ENCODE measurements at regions not wholly inside any gene's neighbourhood (a gene's known extent, or its start where the extent isn't known, plus 50 kb on each side); places are given as distances from the start of the nearest gene placed in this dataset.

DNA sequence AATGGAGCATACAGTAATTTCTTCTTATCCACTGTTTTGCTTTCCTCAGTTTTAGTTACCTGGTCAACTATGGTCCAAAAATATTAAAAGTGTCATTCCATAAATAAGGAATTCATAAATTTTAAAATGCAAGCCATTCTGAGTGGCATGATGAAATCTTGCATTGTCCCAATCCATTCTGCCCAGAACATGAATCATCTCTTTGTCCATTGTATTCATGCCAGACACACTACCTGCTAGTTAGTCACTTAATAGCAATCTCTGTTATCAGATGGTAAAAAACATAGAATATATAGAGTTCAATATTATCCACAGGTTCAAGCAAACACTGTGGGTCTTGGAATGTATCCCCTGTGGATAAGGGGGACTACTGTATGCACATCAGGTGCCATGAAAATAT lies 872.2 kb upstream of the NXPH2 start:
- Histone ChIP-seq H3K4me3 (ENCODE audit: low read depth, low read length) (no peak overlapping the region), H3K4me1 (ENCODE audit: insufficient read depth) (no peaks in the 10 kb centered on the region), H3K27ac (ENCODE audit: low read depth) (no peak overlapping the region), H3K36me3 (ENCODE audit: insufficient read depth) (no peaks in the 10 kb centered on the region)
- DNase-seq (ENCODE audit: extremely low spot score): no peak

GRCh38 chr2:139645617-139646016 lies 865.4 kb upstream of the NXPH2 start:
- no peaks in the 10 kb centered on the region for H3K4me1 ChIP-seq (ENCODE audit: insufficient read depth)
- H3K27ac ChIP-seq (ENCODE audit: low read depth): no peak overlapping the region
- no peaks in the 10 kb centered on the region for H3K36me3 ChIP-seq (ENCODE audit: insufficient read depth)
- no peak overlapping the region for H3K4me3 ChIP-seq (ENCODE audit: low read depth, low read length)
- no peak for DNase-seq (ENCODE audit: extremely low spot score)

DNA sequence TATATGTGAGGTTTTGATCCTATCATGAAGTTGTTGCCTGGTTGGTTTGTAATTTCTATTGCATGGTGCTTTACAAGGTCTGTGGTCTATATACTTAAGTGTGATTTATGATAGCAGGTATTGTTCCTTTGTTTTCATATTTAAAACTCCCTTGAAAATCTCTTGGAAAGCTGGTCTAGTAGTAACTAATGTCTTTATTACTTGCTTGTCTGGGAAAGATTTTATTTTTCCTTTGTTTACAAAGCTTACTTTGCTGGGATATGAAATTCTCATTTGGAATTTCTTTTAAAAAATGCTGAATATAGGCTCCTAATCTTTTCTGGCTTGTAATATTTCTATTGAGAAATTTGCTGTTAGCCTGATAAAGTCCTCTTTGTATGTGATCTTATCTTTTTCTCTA lies 862.9 kb upstream of the NXPH2 start:
- H3K4me3 ChIP-seq (ENCODE audit: low read depth, low read length): no peak overlapping the region
- no peak for DNase-seq (ENCODE audit: extremely low spot score)

DNA sequence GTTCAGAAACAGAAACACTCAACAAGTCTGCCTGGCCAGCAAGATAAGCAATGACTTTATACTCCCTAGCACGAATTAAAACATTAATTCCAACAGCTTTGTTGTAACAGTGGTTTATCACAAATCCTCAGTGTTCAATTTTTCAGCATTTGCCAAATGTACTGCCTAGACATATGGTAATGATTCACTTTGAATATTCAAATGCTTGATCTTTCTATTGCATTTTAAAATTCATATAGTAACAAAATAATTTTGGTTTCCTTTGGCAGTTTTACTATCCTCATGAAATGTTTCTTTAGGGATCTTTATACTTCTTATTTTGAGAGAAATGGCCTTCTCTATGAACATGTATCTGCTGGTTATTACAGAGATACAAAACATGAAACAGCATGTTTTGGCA lies 851.8 kb upstream of the NXPH2 start:
- Histone ChIP-seq H3K27ac (ENCODE audit: low read depth) (no peak overlapping the region), H3K4me3 (ENCODE audit: low read depth, low read length) (no peak overlapping the region), H3K36me3 (ENCODE audit: insufficient read depth) (no peaks in the 10 kb centered on the region), H3K4me1 (ENCODE audit: insufficient read depth) (no peaks in the 10 kb centered on the region)
- peak; percentile 10 for DNase-seq (ENCODE audit: extremely low spot score)
- 21% methylated on average over 1 of the region's 1 CpG for WGBS

More for the DNA sequence above, 862.9 kb upstream of the NXPH2 start:
- H3K27ac ChIP-seq (ENCODE audit: low read depth): no peak overlapping the region
- no peaks in the 10 kb centered on the region for H3K36me3 ChIP-seq (ENCODE audit: insufficient read depth)
- no peaks in the 10 kb centered on the region for H3K4me1 ChIP-seq (ENCODE audit: insufficient read depth)

DNA sequence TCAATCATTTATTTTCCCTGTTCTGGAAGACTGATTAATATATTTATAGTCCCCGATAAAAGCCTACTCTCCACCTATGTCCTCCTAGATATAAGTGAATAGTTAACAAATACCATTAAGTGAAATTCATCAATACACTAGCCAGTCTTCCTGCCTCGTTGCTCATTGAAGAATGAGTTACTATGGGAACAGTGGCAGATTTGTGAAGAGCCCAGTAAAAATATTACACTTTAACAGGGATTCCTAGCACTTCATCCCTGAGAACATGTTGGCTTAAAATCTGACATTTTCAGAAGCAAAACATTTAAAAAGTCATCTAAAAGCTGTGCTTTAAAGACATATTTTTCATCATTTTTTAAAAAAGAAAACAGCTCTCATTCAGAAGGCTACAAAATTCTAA lies 848.7 kb upstream of the NXPH2 start:
- no peaks in the 10 kb centered on the region for H3K36me3 ChIP-seq (ENCODE audit: insufficient read depth)
- H3K4me3 ChIP-seq (ENCODE audit: low read depth, low read length): no peak overlapping the region
- no peaks in the 10 kb centered on the region for H3K4me1 ChIP-seq (ENCODE audit: insufficient read depth)
- no peak for DNase-seq (ENCODE audit: extremely low spot score)
- WGBS: 53% methylated on average over 2 of the region's 2 CpGs
- H3K27ac ChIP-seq (ENCODE audit: low read depth): no peak overlapping the region

GRCh38 chr2:139626128-139626527 lies 845.9 kb upstream of the NXPH2 start:
- Histone ChIP-seq H3K4me1 (ENCODE audit: insufficient read depth) (no peaks in the 10 kb centered on the region), H3K27ac (ENCODE audit: low read depth) (no peak overlapping the region), H3K4me3 (ENCODE audit: low read depth, low read length) (no peak overlapping the region), H3K36me3 (ENCODE audit: insufficient read depth) (no peaks in the 10 kb centered on the region)
- no peak for DNase-seq (ENCODE audit: extremely low spot score)
- 92% methylated on average over 3 of the region's 3 CpGs for WGBS

- no peak overlapping the region for H3K4me3 ChIP-seq (ENCODE audit: low read depth, low read length)
- no peaks in the 10 kb centered on the region for H3K36me3 ChIP-seq (ENCODE audit: insufficient read depth)
- no peak overlapping the region for H3K27ac ChIP-seq (ENCODE audit: low read depth)
- DNase-seq (ENCODE audit: extremely low spot score): no peak
- no peaks in the 10 kb centered on the region for H3K4me1 ChIP-seq (ENCODE audit: insufficient read depth)
- WGBS: 74% methylated on average over 1 of the region's 1 CpG
Observed at GRCh38 chr2:139622691-139623090, 842.5 kb upstream of the NXPH2 start.

GRCh38 chr2:139617747-139618146 lies 837.6 kb upstream of the NXPH2 start:
- Histone ChIP-seq H3K27ac (ENCODE audit: low read depth) (no peak overlapping the region), H3K4me3 (ENCODE audit: low read depth, low read length) (no peak overlapping the region), H3K36me3 (ENCODE audit: insufficient read depth) (no peaks in the 10 kb centered on the region), H3K4me1 (ENCODE audit: insufficient read depth) (no peaks in the 10 kb centered on the region)
- DNase-seq (ENCODE audit: extremely low spot score): no peak

DNA sequence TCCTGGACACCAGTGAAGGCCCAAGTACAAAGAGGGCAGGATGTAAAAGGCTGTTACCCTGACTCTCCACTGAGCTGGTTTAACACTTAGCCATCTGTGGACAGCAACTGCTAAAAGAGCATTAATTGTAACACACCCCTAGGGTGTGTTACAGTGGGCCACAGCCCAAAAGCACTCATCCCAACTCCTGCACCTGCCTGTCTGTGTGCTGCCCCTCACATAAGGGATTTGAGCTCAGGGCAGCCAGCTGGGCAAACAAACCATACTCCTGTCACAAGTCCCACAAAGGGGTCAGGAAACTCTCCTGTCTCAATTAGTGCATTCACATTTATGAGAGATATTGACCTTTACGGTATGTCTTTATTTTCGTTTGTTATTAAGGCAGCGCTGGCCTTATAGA lies 833.1 kb upstream of the NXPH2 start:
- WGBS: 93% methylated on average over 3 of the region's 3 CpGs
- no peak overlapping the region for H3K27ac ChIP-seq (ENCODE audit: low read depth)
- H3K4me3 ChIP-seq (ENCODE audit: low read depth, low read length): no peak overlapping the region
- no peaks in the 10 kb centered on the region for H3K36me3 ChIP-seq (ENCODE audit: insufficient read depth)
- no peaks in the 10 kb centered on the region for H3K4me1 ChIP-seq (ENCODE audit: insufficient read depth)
- no peak for DNase-seq (ENCODE audit: extremely low spot score)

DNA sequence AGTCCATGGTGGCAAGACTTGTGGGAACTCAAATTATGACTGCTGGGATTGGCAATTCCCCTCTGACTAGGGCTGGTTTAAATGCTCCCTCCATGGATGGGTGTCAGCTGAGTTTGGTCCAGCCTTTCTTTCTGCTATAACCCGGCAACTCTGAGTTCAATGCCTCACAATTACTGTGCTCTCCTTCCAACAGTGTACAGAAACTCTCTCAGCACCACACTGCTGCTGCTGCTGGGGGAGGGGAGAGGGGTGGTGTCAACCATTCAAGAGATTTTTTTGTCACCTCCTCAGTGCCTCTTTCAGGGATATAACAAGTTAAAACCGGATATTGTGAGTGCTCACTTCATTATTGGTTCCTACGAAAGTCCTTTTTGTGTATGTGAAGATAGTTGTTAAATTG lies 830.3 kb upstream of the NXPH2 start:
- 69% methylated on average over 3 of the region's 3 CpGs for WGBS
- H3K27ac ChIP-seq (ENCODE audit: low read depth): no peak overlapping the region
- H3K36me3 ChIP-seq (ENCODE audit: insufficient read depth): no peaks in the 10 kb centered on the region
- no peaks in the 10 kb centered on the region for H3K4me1 ChIP-seq (ENCODE audit: insufficient read depth)
- no peak overlapping the region for H3K4me3 ChIP-seq (ENCODE audit: low read depth, low read length)
- no peak for DNase-seq (ENCODE audit: extremely low spot score)

DNA sequence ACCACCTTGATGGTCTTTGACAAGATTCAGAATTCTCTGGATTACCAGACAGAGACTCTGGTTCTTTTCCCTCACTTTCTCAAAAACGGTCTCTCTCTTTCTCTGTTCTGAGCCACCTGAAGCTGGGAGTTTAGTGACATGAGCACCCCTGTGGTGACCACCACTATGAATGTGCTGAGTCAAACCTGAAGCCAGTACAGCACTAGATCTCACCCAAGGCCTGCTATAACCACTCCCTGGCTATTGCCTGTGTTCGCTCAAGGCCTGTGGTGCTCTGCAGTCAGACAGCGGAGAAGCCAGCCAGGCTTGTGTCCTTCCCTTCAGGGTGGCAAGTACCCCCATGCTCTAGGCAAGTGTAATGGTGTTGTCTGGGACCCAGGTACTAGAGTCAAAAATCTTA lies 828.9 kb upstream of the NXPH2 start:
- DNase-seq (ENCODE audit: extremely low spot score): no peak
- H3K4me3 ChIP-seq (ENCODE audit: low read depth, low read length): no peak overlapping the region
- H3K27ac ChIP-seq (ENCODE audit: low read depth): no peak overlapping the region
- no peaks in the 10 kb centered on the region for H3K4me1 ChIP-seq (ENCODE audit: insufficient read depth)
- H3K36me3 ChIP-seq (ENCODE audit: insufficient read depth): no peaks in the 10 kb centered on the region
- 93% methylated on average over 3 of the region's 3 CpGs for WGBS

DNA sequence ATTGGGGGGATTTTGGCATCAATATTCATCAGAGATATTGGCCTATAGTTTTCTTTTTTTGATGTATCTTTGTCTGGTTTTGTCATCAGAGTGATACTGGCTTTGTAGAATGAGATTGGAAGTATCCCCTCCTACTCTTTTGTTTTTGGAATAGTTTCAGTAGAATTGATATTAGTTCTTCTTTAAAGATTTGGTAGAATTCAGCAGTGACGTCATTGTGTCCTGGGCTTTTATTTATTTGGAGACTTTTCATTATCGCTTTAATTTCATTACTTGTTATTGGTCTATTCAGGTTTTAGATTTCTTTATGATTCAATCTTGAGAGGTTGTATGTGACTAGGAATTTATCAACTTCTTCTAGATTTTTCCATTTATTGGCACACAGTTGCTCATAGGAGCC lies 825.5 kb upstream of the NXPH2 start:
- WGBS: 96% methylated on average over 2 of the region's 2 CpGs
- H3K36me3 ChIP-seq (ENCODE audit: insufficient read depth): no peaks in the 10 kb centered on the region
- H3K27ac ChIP-seq (ENCODE audit: low read depth): no peak overlapping the region
- no peak overlapping the region for H3K4me3 ChIP-seq (ENCODE audit: low read depth, low read length)
- H3K4me1 ChIP-seq (ENCODE audit: insufficient read depth): no peaks in the 10 kb centered on the region
- no peak for DNase-seq (ENCODE audit: extremely low spot score)

- Histone ChIP-seq H3K4me3 (ENCODE audit: low read depth, low read length) (no peak overlapping the region), H3K4me1 (ENCODE audit: insufficient read depth) (no peaks in the 10 kb centered on the region), H3K27ac (ENCODE audit: low read depth) (no peak overlapping the region), H3K36me3 (ENCODE audit: insufficient read depth) (no peaks in the 10 kb centered on the region)
- WGBS: 67% methylated on average over 2 of the region's 2 CpGs
- DNase-seq (ENCODE audit: extremely low spot score): no peak
Observed at GRCh38 chr2:139600166-139600565, 820.0 kb upstream of the NXPH2 start.

GRCh38 chr2:139585101-139585500 lies 804.9 kb upstream of the NXPH2 start:
- no peak for DNase-seq (ENCODE audit: extremely low spot score)
- Histone ChIP-seq H3K27ac (ENCODE audit: low read depth) (no peak overlapping the region), H3K4me3 (ENCODE audit: low read depth, low read length) (no peak overlapping the region), H3K4me1 (ENCODE audit: insufficient read depth) (no peaks in the 10 kb centered on the region), H3K36me3 (ENCODE audit: insufficient read depth) (no peaks in the 10 kb centered on the region)
- WGBS: 57% methylated on average over 1 of the region's 1 CpG

DNA sequence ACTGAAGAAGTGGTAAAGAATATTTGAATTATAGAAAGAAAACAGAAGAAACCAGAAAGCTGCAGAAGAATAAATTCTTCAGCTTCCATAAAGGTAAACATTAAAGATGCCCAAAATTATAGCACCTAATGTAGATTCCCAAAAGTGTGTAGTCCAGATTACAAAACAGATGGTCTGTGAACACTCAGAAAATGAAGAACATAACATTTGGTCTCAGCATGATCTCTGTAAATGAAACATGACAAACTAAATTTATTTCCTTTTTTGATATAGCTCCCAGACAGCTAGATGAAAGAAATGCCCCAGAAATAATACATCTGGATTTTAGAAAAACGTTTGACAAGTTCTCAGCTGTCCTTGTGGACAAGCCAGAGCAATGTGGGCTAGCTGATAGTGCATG lies 794.2 kb upstream of the NXPH2 start:
- 11% methylated on average over 1 of the region's 1 CpG for whole genome bisulfite sequencing
- no peak overlapping the region for H3K4me3 ChIP-seq (ENCODE audit: low read depth, low read length)
- H3K4me1 ChIP-seq (ENCODE audit: insufficient read depth): no peaks in the 10 kb centered on the region
- no peaks in the 10 kb centered on the region for H3K36me3 ChIP-seq (ENCODE audit: insufficient read depth)
- no peak overlapping the region for H3K27ac ChIP-seq (ENCODE audit: low read depth)
- no peak for DNase-seq (ENCODE audit: extremely low spot score)
